HG03565 (cell line): ENCODE measurements at regions not wholly inside any gene's neighbourhood (a gene's known extent, or its start where the extent isn't known, plus 50 kb on each side); places are given as distances from the start of the nearest gene placed in this dataset.

Experiments used
- ATAC-seq: cut with Tn5 transposase; IDR thresholded peaks from one replicate; pipeline ENCODE4 v1.9.1; 2021; ENCODE audit warnings: mild to moderate bottlenecking, moderate library complexity; ENCODE audit not compliant: unreplicated experiment

- ATAC-seq, result peak; percentile 17
These were observed 172.8 kb upstream of the ZNF267 start for GRCh38 chr16:31700530-31701388.

- ATAC-seq, result no peak
These were observed 171.9 kb upstream of the ZNF267 start for GRCh38 chr16:31701734-31702133.

GRCh38 chr16:31702796-31703195 lies 170.8 kb upstream of the ZNF267 start:
- no peak for ATAC-seq

GRCh38 chr16:31703526-31704128 lies 170.0 kb upstream of the ZNF267 start:
- ATAC-seq, result no peak

- ATAC-seq, result no peak
These were observed 169.5 kb upstream of the ZNF267 start for GRCh38 chr16:31704138-31704537.

- no peak for ATAC-seq
These were observed 168.2 kb upstream of the ZNF267 start for GRCh38 chr16:31705371-31705770.

- no peak for ATAC-seq
These were observed 167.3 kb upstream of the ZNF267 start for GRCh38 chr16:31706318-31706717.

- ATAC-seq, result no peak
These were observed 166.7 kb upstream of the ZNF267 start for GRCh38 chr16:31706925-31707324.

GRCh38 chr16:31707743-31708335 lies 165.8 kb upstream of the ZNF267 start:
- no peak for ATAC-seq

GRCh38 chr16:31708348-31708747 lies 165.3 kb upstream of the ZNF267 start:
- no peak for ATAC-seq

- no peak for ATAC-seq
These were observed 164.4 kb upstream of the ZNF267 start for GRCh38 chr16:31709181-31709580.

- no peak for ATAC-seq
These were observed 163.5 kb upstream of the ZNF267 start for GRCh38 chr16:31710134-31710533.

- no peak for ATAC-seq
These were observed 162.7 kb upstream of the ZNF267 start for GRCh38 chr16:31710880-31711279.

- no peak for ATAC-seq
These were observed 162.2 kb upstream of the ZNF267 start for GRCh38 chr16:31711344-31711845.

- no peak for ATAC-seq
These were observed 161.5 kb upstream of the ZNF267 start for GRCh38 chr16:31712064-31712540.

- peak; percentile 92 for ATAC-seq
These were observed 160.3 kb upstream of the ZNF267 start for GRCh38 chr16:31713071-31713944.

- ATAC-seq, result no peak
These were observed 159.4 kb upstream of the ZNF267 start for GRCh38 chr16:31713945-31714902.

- ATAC-seq, result no peak
These were observed 158.6 kb upstream of the ZNF267 start for GRCh38 chr16:31714903-31715504.

- no peak for ATAC-seq
These were observed 157.7 kb upstream of the ZNF267 start for GRCh38 chr16:31715915-31716314.
